T-helper 1 cell (primary cell): ENCODE measurements at regions not wholly inside any gene's neighbourhood (a gene's known extent, or its start where the extent isn't known, plus 50 kb on each side); places are given as distances from the start of the nearest gene placed in this dataset.
A peak's percentile ranks its signal among the peaks of the same experiment; 100 is the strongest.
"Not testable (repeated sequence)": the region's sequence is repeated elsewhere in the genome, so short reads cannot be mapped to it uniquely, and the experiment has no call there.

Experiments
- DNase-seq, 5 donors: peaks; one replicate each; pipeline ENCODE4 v3.0.0-alpha.2; 2012 to 2020

GRCh38 chr5:18605186-18605585 lies 970.9 kb downstream of the TAF11L14 start:
- DNase-seq, result no peak

- no peak for DNase-seq
Observed at GRCh38 chr5:18607570-18607969, 973.3 kb downstream of the TAF11L14 start.

GRCh38 chr5:18617191-18617590 lies 982.9 kb downstream of the TAF11L14 start:
- DNase-seq, result not testable (repeated sequence)

GRCh38 chr5:18630458-18631045 lies 996.3 kb downstream of the TAF11L14 start:
- no peak for DNase-seq

- no peak for DNase-seq
Observed at GRCh38 chr5:18652404-18653215, 1018.4 kb downstream of the TAF11L14 start.

- no peak for DNase-seq
Observed at GRCh38 chr5:18653216-18653752, 1019.0 kb downstream of the TAF11L14 start.

GRCh38 chr5:18660511-18660910 lies 1026.3 kb downstream of the TAF11L14 start:
- DNase-seq, result no peak

GRCh38 chr5:18662231-18662630 lies 1028.0 kb downstream of the TAF11L14 start:
- no peak for DNase-seq

GRCh38 chr5:18674212-18674611 lies 1040.0 kb downstream of the TAF11L14 start:
- not testable (repeated sequence) for DNase-seq

GRCh38 chr5:18675041-18675440 lies 1040.8 kb downstream of the TAF11L14 start:
- no peak for DNase-seq

- DNase-seq, result no peak
Observed at GRCh38 chr5:18686253-18686652, 1052.0 kb downstream of the TAF11L14 start.

- no peak for DNase-seq
Observed at GRCh38 chr5:18687429-18687828, 1053.2 kb downstream of the TAF11L14 start.

- DNase-seq, result no peak
Observed at GRCh38 chr5:18699681-18700080, 1065.4 kb downstream of the TAF11L14 start.

- no peak for DNase-seq
Observed at GRCh38 chr5:18702821-18703220, 1068.6 kb downstream of the TAF11L14 start.

- DNase-seq, result no peak
Observed at GRCh38 chr5:18712936-18713485, 1078.8 kb downstream of the TAF11L14 start.

- DNase-seq, result no peak
Observed at GRCh38 chr5:18720002-18720401, 1085.7 kb downstream of the TAF11L14 start.

GRCh38 chr5:18732556-18733479 lies 1098.6 kb downstream of the TAF11L14 start:
- no peak for DNase-seq

- no peak for DNase-seq
Observed at GRCh38 chr5:18736051-18736398, 1101.8 kb downstream of the TAF11L14 start.

- not testable (repeated sequence) for DNase-seq
Observed at GRCh38 chr5:18736736-18737135, 1102.5 kb downstream of the TAF11L14 start.

- DNase-seq, result no peak
Observed at GRCh38 chr5:18740301-18740700, 1106.0 kb downstream of the TAF11L14 start.

- no peak for DNase-seq
Observed at GRCh38 chr5:18742830-18743229, 1108.6 kb downstream of the TAF11L14 start.

- DNase-seq, result peak in 1 of 5 donors; percentile 45
Observed at GRCh38 chr5:18744441-18744840, 1110.2 kb downstream of the TAF11L14 start.
